ENCODE measurements at regions not wholly inside any gene's neighbourhood (a gene's known extent, or its start where the extent isn't known, plus 50 kb on each side); places are given as distances from the start of the nearest gene placed in this dataset.

- TF ChIP-seq CTCF (IDR thresholded peaks at IDR 0.05) (no peak), ZFX (IDR thresholded peaks at IDR 0.05; ENCODE audit: borderline replicate concordance) (no peak)
These were observed 90.9 kb upstream of the PLXNC1 start for GRCh38 chr12:94057262-94058151.
